Natural killer cell treated with Interleukin-12 subunit alpha and Interleukin-12 subunit beta and Interleukin-15 and Interleukin-18, amount 100 ng/mL, for 72 hours (primary cell): ENCODE measurements at regions not wholly inside any gene's neighbourhood (a gene's known extent, or its start where the extent isn't known, plus 50 kb on each side); places are given as distances from the start of the nearest gene placed in this dataset.

Experiments used
- ATAC-seq, 2 donors: fragments of 150-1000 bp; cut with Tn5 transposase in 1 of 2; sonication (Bioruptor Pico), chemical (Tn5 transposase) in 1 of 2; 2 replicates each; pipeline ENCODE4 v1.10.0; 2021
- DNase-seq: peaks from one replicate; pipeline ENCODE4 v3.0.0; 2022; ENCODE audit warnings: low spot score
- H3K27ac Mint-ChIP-seq, 2 donors: 1 replicate in 1 of 2; 2 replicates in 1 of 2; pipeline ENCODE4 v1.8.0; 2022; ENCODE audit warnings: mixed read lengths in 2 of 2, mild to moderate bottlenecking in 1 of 2, moderate library complexity in 1 of 2
- H3K27me3 Mint-ChIP-seq, 2 donors: 1 replicate in 1 of 2; 2 replicates in 1 of 2; pipeline ENCODE4 v1.8.0; 2022; ENCODE audit warnings: mixed read lengths in 2 of 2
- H3K36me3 Mint-ChIP-seq: one replicate; pipeline ENCODE4 v1.8.0; 2022; ENCODE audit warnings: mixed read lengths
- H3K4me1 Mint-ChIP-seq, 2 donors: 1 replicate in 1 of 2; 2 replicates in 1 of 2; pipeline ENCODE4 v1.8.0; 2022; ENCODE audit warnings: low read depth in 2 of 2, mixed read lengths in 2 of 2, mild to moderate bottlenecking in 1 of 2
- H3K4me3 Mint-ChIP-seq: one replicate; pipeline ENCODE4 v1.8.0; 2022; ENCODE audit warnings: mixed read lengths
- H3K9me3 Mint-ChIP-seq: 2 replicates; pipeline ENCODE4 v1.8.0; 2022; ENCODE audit warnings: mixed read lengths

DNA sequence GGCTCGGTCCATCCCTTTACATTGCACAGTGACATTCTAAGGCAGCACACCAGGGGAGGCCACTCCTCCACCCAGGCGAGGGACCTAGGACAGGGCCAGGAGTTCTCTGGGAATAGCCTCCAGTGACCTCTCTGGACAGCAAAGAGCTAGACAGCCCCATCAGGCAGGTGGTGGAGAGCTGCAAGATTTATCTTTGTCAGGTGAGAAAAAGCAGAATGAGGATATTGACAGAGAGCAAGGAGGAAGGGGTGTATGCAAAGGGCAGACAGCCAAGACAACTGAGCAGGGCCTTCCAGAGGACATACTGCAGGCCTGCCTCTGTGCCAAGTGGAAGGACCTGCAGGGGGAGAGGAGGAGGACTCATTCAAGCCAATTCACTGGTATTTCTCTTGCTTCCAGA, 112.4 kb upstream of the MAX start:
- peak in 1 of 2 donors; percentile 37 for ATAC-seq
- H3K27me3 Mint-ChIP-seq, result no peaks in the 10 kb centered on the region
- H3K4me3 Mint-ChIP-seq, result no peak overlapping the region
- DNase-seq, result no peak
- no peaks in the 10 kb centered on the region for H3K9me3 Mint-ChIP-seq
- peak overlapping the region in 1 of 2 donors; percentile 56 for H3K27ac Mint-ChIP-seq
- no peaks in the 10 kb centered on the region for H3K36me3 Mint-ChIP-seq
- H3K4me1 Mint-ChIP-seq, result peaks cover 13 to 16% of the 10 kb centered on the region in 2 donors

DNA sequence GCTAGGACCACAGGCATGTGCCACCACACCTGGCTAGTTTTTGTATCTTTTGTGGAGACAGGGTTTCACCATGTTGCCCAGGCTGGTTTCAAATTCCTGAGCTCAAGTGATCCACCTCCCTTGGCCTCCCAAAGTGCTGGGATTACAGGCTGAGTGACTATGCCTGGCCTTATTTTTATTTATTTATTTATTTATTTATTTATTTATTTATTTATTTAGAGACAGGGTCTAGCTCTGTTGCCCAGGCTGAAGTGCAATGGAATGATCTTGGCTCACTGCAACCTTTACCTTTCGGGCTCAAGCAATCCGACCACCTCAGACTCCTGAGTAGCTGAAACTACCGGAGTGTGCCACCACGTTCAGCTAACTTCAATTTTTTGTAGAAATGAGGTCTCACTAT, 117.0 kb upstream of the MAX start:
- Mint-ChIP-seq H3K27me3 (no peaks in the 10 kb centered on the region), H3K9me3 (no peaks in the 10 kb centered on the region), H3K4me3 (no peak overlapping the region), H3K27ac (no peak overlapping the region), H3K4me1 (peaks cover 0 to 6% of the 10 kb centered on the region in 2 donors), H3K36me3 (no peaks in the 10 kb centered on the region)
- DNase-seq, result no peak
- ATAC-seq, result no peak

DNA sequence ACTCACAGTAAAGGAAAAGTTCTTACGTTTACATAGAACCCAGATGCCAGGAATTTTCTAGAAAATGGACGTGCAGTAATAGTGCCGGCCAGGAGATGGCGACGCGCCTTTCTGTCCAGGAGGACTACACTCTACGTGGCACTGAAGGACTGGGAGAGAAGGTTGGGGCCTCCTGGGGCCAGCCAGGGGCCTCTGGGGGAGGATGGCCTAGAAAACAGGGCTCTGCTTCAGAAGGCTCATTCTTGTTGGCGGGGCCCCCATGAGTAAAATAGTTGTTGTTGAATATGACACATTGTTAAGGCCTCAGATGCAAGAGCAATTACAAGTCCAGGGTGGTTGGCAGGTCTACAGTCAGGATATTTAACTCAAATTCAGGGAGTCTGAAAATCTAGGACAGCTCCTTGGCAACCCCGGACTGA, 120.1 kb upstream of the MAX start:
- DNase-seq (no peak), ATAC-seq (peak; percentile 74 to 75)
- Mint-ChIP-seq H3K27ac (peak overlapping the region in 1 of 2 donors; percentile 30), H3K36me3 (no peaks in the 10 kb centered on the region), H3K4me1 (peaks cover 7 to 27% of the 10 kb centered on the region in 2 donors), H3K9me3 (no peaks in the 10 kb centered on the region), H3K4me3 (no peak overlapping the region), H3K27me3 (no peaks in the 10 kb centered on the region)

DNA sequence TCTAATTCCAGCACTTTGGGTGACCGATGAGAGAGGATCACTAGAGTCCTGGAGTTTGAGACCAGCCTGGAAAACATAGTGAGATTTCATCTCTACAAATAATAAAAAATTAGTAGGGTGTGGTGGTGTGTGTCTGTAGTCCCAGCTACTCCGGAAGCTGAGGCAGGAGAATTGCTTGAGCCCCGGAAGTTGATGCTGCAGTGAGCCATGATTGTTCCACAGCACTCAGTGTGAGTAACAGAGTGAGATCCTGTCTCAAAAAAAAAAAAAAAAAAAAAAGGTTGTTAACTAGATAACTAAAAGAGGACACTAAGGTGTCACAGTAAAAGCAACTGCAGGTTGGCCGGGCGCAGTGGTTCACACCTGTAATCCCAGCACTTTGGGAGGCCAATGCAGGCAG, 121.3 kb upstream of the MAX start:
- ATAC-seq, result no peak
- H3K36me3 Mint-ChIP-seq, result no peaks in the 10 kb centered on the region
- no peak for DNase-seq
- H3K27ac Mint-ChIP-seq, result no peak overlapping the region
- H3K4me1 Mint-ChIP-seq, result peaks cover 12 to 32% of the 10 kb centered on the region in 2 donors
- no peak overlapping the region for H3K4me3 Mint-ChIP-seq
- no peaks in the 10 kb centered on the region for H3K27me3 Mint-ChIP-seq
- H3K9me3 Mint-ChIP-seq, result no peaks in the 10 kb centered on the region

DNA sequence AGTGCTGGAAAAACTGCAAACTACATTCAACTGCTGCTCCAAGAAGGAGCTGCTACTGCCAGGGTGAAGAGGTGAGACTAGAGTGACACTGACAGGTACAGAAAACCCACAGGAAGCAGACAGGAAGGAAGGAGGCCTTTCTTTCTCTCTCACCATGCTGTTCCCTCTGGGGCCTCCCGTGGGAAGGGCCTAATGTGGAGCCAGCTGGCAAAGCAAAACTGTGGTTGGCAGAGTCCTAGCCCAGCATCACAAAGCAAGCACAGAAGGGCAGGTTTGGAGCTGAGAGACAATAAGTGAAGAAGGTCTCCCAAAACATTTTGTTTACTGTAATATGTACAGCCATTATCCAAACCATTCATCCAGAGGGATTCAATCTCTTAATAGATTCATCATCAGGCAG, 122.5 kb upstream of the MAX start:
- H3K4me3 Mint-ChIP-seq, result peak overlapping the region; percentile 50
- no peaks in the 10 kb centered on the region for H3K27me3 Mint-ChIP-seq

DNA sequence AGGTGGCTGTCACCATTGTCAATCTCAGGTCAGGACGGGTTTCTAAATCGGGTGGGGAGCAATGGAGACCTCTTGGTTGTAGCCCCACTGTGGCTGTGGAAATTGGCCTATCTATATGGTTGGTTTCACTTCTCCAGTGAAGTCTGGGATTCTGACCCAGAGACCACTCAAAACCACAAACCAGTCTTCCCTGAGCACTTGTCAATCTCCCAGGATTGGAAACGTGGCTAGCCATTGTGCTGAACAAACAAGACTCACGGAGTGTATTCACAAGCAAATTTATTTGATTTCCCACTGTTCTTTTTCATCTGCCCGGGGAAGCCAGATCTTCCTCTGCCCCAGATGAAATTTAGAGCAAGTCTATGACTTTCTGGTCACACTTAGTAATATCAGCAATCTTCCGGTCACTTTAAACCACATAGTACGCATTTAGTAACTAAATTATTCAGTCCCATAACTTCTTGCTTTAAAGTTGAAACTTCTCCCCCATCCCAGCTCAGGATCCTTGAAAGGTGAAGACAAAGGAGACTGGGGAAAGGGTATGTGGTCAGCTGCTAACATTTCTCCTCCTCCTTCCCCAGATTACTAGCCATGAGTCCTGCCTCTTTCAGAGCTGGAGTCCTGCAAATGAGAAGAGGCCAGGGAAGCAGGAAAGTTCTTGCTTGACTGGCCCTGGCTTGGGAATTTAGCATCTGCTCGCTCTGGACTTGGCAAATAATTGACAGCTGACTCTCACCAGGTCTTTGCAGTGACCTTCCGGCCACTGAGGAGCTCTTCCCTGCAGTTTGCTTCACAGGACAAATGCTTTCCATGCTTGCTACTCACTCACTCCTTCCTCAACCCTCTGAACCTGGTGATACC, 123.2 kb upstream of the MAX start:
- H3K4me1 Mint-ChIP-seq, result peaks cover 29 to 51% of the 10 kb centered on the region in 2 donors
- H3K4me3 Mint-ChIP-seq, result peak overlapping the region; percentile 50
- H3K27me3 Mint-ChIP-seq, result no peaks in the 10 kb centered on the region
- H3K9me3 Mint-ChIP-seq, result no peaks in the 10 kb centered on the region
- peak overlapping the region in 1 of 2 donors; percentile 61 for H3K27ac Mint-ChIP-seq
- DNase-seq (peak; percentile 44), ATAC-seq (peak in 1 of 2 donors; percentile 76)
- H3K36me3 Mint-ChIP-seq, result no peaks in the 10 kb centered on the region

More for the DNA sequence above, 122.5 kb upstream of the MAX start:
- H3K9me3 Mint-ChIP-seq, result no peaks in the 10 kb centered on the region
- H3K4me1 Mint-ChIP-seq, result peaks cover 24 to 44% of the 10 kb centered on the region in 2 donors
- no peak for ATAC-seq
- H3K36me3 Mint-ChIP-seq, result no peaks in the 10 kb centered on the region
- H3K27ac Mint-ChIP-seq, result peak overlapping the region; percentile 36 to 61
- DNase-seq, result no peak

DNA sequence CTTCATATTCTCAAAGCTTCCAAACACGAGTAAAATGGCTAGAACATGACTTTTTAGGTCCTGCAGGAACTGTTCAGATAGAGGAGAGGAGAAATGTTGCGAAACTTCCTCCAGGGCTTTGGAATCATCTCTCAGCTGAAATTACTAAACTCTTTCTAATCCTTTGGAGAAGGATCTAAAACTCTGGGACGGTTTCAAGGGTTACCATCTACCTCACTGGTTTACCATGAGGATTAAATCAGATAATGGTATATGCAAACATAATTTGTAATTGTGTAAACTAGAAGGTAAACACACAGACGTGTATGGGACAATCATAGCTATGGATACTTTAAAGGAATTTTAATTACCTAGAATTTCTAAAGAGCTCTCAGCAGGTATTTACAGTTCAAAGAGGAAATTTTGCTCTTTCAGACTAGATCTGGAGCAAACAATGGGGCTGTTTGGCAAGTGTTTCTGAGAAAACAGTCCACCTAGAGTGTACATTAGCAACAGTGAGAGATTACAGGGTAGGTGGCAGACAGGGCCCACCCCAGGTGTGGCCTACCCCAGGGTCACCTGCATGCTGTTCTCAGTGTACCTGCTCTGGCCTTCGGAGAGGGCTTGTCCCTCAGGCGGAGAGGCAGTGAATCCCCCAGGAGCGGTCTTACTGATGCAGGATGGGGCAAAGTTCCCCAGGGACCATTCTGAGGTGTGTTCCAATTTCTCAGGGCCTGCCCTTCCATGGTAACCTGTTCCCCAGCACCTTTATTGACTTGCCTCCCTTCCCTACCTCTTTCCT, 124.7 kb upstream of the MAX start:
- ATAC-seq (no peak), DNase-seq (no peak)
- peaks cover 29 to 51% of the 10 kb centered on the region in 2 donors for H3K4me1 Mint-ChIP-seq
- H3K36me3 Mint-ChIP-seq, result no peaks in the 10 kb centered on the region
- H3K27me3 Mint-ChIP-seq, result no peaks in the 10 kb centered on the region
- H3K9me3 Mint-ChIP-seq, result no peaks in the 10 kb centered on the region
- H3K27ac Mint-ChIP-seq, result peak overlapping the region in 1 of 2 donors; percentile 61
- H3K4me3 Mint-ChIP-seq, result no peak overlapping the region

DNA sequence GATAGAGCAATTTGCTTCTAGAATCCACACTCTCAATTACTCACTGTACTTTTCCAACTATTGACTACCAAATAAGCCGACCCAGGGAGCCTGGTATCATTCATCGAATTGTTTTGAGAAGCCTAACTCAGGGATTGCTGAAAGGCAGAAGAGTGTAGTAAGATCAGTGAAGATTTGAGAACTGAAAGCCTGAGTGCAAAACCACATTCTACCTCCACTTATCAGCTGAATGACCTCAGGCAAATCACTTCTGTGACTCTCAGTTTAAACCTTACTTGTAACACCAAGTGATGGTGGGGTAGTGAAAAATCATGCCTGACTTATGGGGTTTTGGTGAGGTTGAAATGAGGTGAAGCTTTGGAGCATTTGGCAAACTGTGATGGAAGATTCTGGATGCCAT, 126.1 kb upstream of the MAX start:
- no peak for DNase-seq
- H3K4me3 Mint-ChIP-seq, result peak overlapping the region; percentile 86
- H3K9me3 Mint-ChIP-seq, result no peaks in the 10 kb centered on the region
- no peaks in the 10 kb centered on the region for H3K27me3 Mint-ChIP-seq
- peak overlapping the region; percentile 84 to 94 for H3K27ac Mint-ChIP-seq
- ATAC-seq, result peak; percentile 44
- peaks cover 29 to 45% of the 10 kb centered on the region in 2 donors for H3K4me1 Mint-ChIP-seq
- H3K36me3 Mint-ChIP-seq, result no peaks in the 10 kb centered on the region

DNA sequence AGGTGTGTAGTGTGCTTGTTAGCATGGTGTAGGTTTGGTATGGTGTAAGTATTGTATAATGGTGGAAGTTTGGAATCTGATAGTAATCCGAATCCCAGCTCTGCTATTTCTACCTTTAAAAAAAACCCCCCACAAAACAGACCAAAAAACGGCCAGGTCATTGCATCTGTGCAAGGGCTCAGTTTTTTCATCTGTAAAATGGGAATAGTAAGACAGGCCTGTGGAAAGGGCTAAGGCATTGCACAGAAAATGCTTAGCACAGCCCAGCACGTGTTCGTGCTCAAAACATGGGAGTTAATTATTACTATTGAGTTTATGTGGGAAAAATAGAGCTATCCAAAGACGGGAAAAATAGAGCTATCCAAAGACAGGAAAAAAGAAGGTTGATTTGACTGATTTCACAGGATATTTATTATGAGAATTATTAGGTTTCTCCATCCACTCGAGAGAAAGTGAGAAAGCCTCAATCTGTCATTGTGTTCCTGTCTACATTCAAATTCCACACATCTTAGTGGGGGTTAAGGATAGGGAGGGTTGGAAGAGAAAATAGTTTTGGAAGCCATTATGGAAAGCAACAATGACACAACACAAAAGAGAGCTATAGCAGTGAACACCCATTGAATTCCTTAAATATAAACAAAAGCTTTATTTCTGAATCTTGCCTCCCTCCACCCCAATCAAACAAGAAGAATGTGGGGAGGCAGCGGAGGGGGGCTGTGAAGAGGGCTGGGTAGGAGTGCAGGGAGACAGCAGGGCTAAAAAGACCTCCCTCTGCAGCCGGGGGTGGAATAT, 126.8 kb upstream of the MAX start:
- peaks cover 29 to 45% of the 10 kb centered on the region in 2 donors for H3K4me1 Mint-ChIP-seq
- no peak for ATAC-seq

DNA sequence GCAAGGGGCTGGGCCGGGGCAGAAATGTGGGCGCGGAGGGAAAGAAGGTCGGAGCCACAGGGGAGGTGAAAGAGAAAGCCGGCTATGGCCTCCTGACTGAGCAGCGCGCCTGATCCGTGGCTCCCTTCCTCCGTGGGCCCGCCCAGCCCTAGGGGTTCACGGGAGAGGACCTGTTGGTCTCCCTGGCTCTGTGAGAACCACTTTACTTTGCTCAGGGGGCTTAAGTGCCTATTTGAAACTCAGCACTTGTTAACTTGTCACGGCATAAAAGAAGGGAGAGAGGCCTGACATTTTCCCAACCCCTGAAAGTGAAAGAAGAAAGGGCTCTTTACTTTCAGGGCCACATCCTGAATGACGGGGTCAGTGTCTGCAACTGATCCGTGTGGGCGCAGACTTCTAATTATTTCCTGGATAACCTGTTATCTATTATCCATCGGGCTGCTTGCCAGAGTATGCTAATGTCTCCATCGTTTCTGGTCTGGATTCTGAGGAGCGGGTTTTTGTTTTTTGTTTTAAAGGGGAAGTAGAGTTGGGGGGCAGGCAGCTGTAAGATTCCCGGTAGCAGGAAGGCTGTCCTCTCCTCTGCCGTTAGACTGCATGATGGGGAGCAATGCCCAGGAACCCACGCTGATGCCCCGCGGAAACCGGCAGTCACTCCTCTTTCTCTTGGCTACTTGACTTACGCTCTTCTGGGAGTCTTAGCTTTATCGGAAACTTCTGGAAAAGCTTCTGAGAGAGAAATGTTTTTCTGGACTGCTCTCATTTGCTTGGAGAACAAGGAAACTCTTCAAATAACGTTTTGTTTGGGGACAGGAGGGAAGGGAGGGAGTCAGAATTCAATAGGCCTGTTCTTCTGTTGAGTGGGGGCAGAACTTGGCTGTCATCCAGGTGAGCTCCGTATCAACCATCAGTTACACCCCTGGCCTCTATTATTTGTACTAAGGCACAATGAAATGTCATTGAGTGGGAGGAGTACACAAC, 127.7 kb upstream of the MAX start:
- ATAC-seq, result peak; percentile 76 to 80
- DNase-seq, result no peak
- H3K27ac Mint-ChIP-seq, result peak overlapping the region; percentile 84 to 94
- H3K4me3 Mint-ChIP-seq, result peak overlapping the region; percentile 86
- H3K36me3 Mint-ChIP-seq, result no peaks in the 10 kb centered on the region
- H3K27me3 Mint-ChIP-seq, result peaks cover 0 to 2% of the 10 kb centered on the region in 2 donors
- peaks cover 29 to 40% of the 10 kb centered on the region in 2 donors for H3K4me1 Mint-ChIP-seq
- no peaks in the 10 kb centered on the region for H3K9me3 Mint-ChIP-seq

More for the DNA sequence above, 126.8 kb upstream of the MAX start:
- H3K27ac Mint-ChIP-seq, result peak overlapping the region; percentile 84 to 94
- peak overlapping the region; percentile 86 for H3K4me3 Mint-ChIP-seq
- no peaks in the 10 kb centered on the region for H3K36me3 Mint-ChIP-seq
- no peaks in the 10 kb centered on the region for H3K27me3 Mint-ChIP-seq
- H3K9me3 Mint-ChIP-seq, result no peaks in the 10 kb centered on the region
- DNase-seq, result no peak

DNA sequence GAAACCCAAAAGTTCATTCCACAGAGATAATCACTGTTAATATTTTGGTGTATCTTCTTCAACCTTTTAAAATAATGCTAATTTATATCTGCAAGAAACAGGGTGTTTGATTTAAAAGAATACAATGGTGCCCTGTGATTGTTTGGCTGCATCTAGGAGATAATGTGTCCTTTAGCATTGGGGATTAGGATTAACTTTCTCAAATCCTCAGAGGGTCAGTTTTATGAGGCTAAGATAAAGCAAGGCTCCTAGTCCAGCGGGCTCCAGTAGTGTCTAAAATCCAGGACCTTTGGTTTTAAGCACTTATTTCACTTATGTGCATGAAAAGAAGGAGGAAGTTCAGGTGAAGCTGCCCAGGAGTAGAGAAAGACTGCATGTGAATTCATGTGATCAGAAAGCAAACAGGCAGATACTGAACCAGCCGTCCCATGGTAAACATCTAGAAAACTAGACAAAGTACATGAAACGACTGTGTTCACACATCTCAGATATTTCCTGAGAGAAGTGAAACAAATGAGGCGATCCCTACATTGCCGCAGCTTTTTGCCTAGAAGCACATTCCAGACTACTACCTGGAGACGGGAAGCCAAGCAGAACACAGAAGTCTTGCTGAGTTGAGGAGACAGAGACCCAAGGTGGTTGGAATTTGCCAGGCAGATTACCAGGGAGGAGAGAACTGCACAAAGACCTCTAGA, 129.1 kb upstream of the MAX start:
- H3K4me1 Mint-ChIP-seq, result peaks cover 22 to 26% of the 10 kb centered on the region in 2 donors
- ATAC-seq, result no peak
- no peak overlapping the region for H3K4me3 Mint-ChIP-seq
- H3K9me3 Mint-ChIP-seq, result no peaks in the 10 kb centered on the region
- no peaks in the 10 kb centered on the region for H3K36me3 Mint-ChIP-seq
- no peak for DNase-seq
- H3K27me3 Mint-ChIP-seq, result peaks cover 0 to 2% of the 10 kb centered on the region in 2 donors
- H3K27ac Mint-ChIP-seq, result no peak overlapping the region

DNA sequence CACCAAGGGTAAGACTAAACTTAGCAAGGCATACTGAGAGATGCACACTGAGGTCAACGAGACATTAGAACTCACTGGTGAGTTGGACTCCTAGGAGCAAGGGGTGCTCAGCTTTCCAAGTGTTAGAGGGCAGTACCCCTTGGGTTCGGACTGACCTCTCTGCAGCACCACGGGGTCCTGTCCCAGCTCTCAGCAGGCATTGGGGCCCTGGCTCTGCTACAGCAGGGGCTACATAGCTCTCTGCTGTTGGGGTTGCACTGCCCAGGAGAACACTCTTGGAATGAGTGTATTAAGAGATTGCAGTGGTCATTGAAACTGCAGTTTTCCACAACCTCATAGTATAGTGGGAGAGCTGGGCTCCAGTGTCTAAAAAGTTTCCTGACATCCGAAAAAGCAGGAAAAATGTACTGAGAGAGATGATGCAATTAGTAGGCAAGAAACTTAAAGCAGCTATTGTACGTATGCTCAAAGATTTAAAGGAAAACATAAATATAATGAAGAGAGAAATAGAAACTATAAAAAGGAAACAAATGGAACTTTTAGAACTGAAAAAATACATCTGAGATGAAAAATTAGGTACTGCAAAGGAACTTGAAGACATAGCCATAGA, 132.5 kb upstream of the MAX start:
- DNase-seq (no peak), ATAC-seq (no peak)
- Mint-ChIP-seq H3K27ac (no peak overlapping the region), H3K4me1 (peaks cover 5 to 6% of the 10 kb centered on the region in 2 donors), H3K27me3 (peaks cover 0 to 2% of the 10 kb centered on the region in 2 donors), H3K4me3 (no peak overlapping the region), H3K36me3 (no peaks in the 10 kb centered on the region), H3K9me3 (no peaks in the 10 kb centered on the region)
